ENCODE measurements at regions not wholly inside any gene's neighbourhood (a gene's known extent, or its start where the extent isn't known, plus 50 kb on each side); places are given as distances from the start of the nearest gene placed in this dataset.

DNA sequence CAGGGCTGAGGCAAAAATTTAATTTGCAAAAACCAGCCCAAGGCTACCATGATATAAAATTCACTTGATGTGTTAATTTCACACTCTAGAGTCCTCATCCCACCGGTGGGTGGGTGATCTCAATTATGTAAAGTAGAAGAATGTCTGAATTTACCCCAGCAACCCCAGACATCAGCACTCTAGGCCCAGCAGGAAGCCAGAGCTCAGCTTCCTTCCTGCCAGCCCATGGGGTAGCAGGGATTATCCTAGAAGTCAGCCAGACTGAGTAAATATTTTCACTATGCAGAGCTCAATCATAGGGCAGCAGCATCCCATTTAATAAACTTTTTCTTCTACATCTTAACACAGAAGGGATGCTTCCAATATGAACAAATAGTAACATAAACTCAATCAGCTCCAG, 71.0 kb downstream of the SIPA1L2 start:
- no peak for TF ChIP-seq POLR2A (IDR thresholded peaks at IDR 0.05; ENCODE audit: low read depth, low read length)
- no peak for TF ChIP-seq POLR2AphosphoS5 (IDR thresholded peaks at IDR 0.05; ENCODE audit: low read depth, low read length)
- TF ChIP-seq TAF1 (IDR thresholded peaks at IDR 0.05; ENCODE audit: low read depth, low read length): no peak
- TF ChIP-seq SPI1 (IDR thresholded peaks at IDR 0.05; ENCODE audit: low read depth, low read length): no peak
- TF ChIP-seq POU2F2 (IDR thresholded peaks at IDR 0.05; ENCODE audit: low read depth, low read length): no peak
- TF ChIP-seq PAX5 (IDR thresholded peaks at IDR 0.05; ENCODE audit: insufficient read depth, low read length, severe bottlenecking): no peak
